Activated T-cell treated with anti-CD3 and anti-CD28 coated beads for 24 hours (primary cell): ENCODE measurements at regions not wholly inside any gene's neighbourhood (a gene's known extent, or its start where the extent isn't known, plus 50 kb on each side); places are given as distances from the start of the nearest gene placed in this dataset.

ENCODE experiments used
- DNase-seq: peaks from one replicate; pipeline ENCODE4 v3.0.0-alpha.2; 2020; ENCODE audit warnings: low read depth

GRCh38 chr7:156031679-156032478 is 219.6 kb upstream of the SHH start:
- no peak for DNase-seq

GRCh38 chr7:156029460-156030007 is 217.3 kb upstream of the SHH start:
- DNase-seq = no peak

GRCh38 chr7:156028521-156028920 is 216.3 kb upstream of the SHH start:
- no peak for DNase-seq

GRCh38 chr7:156027821-156028220 is 215.6 kb upstream of the SHH start:
- no peak for DNase-seq

GRCh38 chr7:156026603-156027002 is 214.3 kb upstream of the SHH start:
- no peak for DNase-seq

- DNase-seq = no peak
Observed at GRCh38 chr7:156026076-156026600, 213.9 kb upstream of the SHH start.

GRCh38 chr7:156025675-156026074 is 213.4 kb upstream of the SHH start:
- no peak for DNase-seq

GRCh38 chr7:156024201-156024600 is 211.9 kb upstream of the SHH start:
- no peak for DNase-seq

GRCh38 chr7:156022483-156023459 is 210.5 kb upstream of the SHH start:
- no peak for DNase-seq

GRCh38 chr7:156021471-156021870 is 209.2 kb upstream of the SHH start:
- no peak for DNase-seq

GRCh38 chr7:156020566-156020965 is 208.3 kb upstream of the SHH start:
- no peak for DNase-seq

- no peak for DNase-seq
Observed at GRCh38 chr7:156019776-156020565, 207.7 kb upstream of the SHH start.

GRCh38 chr7:156019308-156019707 is 207.0 kb upstream of the SHH start:
- no peak for DNase-seq

- DNase-seq = no peak
Observed at GRCh38 chr7:156017916-156018700, 205.8 kb upstream of the SHH start.

- no peak for DNase-seq
Observed at GRCh38 chr7:156017431-156017830, 205.2 kb upstream of the SHH start.

GRCh38 chr7:156015237-156016020 is 203.2 kb upstream of the SHH start:
- no peak for DNase-seq

GRCh38 chr7:156014808-156015207 is 202.5 kb upstream of the SHH start:
- DNase-seq = no peak

GRCh38 chr7:156014201-156014600 is 201.9 kb upstream of the SHH start:
- DNase-seq = no peak

- DNase-seq = no peak
Observed at GRCh38 chr7:156012412-156012811, 200.1 kb upstream of the SHH start.

- DNase-seq = no peak
Observed at GRCh38 chr7:156009569-156009968, 197.3 kb upstream of the SHH start.
